Islet of Langerhans (tissue), 1 donor: ENCODE measurements at regions not wholly inside any gene's neighbourhood (a gene's known extent, or its start where the extent isn't known, plus 50 kb on each side); places are given as distances from the start of the nearest gene placed in this dataset.

Experiments
- FAIRE-seq: peaks from one replicate; lab custom pipeline; 2011; peaks lifted over from hg19 to GRCh38; lab: Jason Lieb, UNC

DNA sequence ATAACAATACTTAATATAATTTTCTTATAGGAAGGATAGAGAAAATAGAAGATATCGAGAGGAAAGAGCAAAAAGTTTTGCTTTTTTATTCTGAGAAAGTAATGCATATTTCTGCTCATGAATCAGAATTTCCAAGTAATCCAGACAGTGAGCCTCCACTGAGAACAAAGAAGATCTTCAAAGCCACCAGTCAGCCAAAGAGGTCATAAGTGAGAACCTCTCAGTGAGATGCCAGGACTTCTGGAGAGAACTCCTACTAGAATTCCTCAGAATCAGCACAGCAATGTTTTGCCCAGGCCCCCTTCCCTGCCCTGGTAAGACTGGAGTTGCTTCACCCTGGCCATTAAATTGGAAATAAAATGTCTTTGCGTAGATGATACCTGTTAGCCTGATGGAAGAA, 254.4 kb upstream of the FAT4 start:
- no peak for FAIRE-seq

DNA sequence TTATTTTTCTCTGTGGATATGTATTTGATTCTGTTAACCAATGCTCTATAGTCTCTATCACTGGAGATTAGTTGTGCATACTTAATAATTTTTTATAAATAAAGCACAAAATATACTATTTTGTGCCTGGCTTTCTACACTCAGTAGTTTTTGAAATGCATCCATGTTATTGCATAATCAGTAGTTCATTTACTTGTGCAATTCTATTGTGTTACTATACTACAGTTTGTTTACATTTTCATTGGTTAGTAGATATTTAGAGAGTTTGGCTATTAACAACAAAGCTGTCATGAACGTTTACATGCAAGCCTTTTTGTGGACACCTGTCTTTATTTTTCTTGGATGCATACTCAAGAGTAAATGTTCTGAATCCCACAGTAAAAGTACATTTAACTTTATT, 265.0 kb upstream of the FAT4 start:
- FAIRE-seq, result no peak

- FAIRE-seq, result no peak
Measured at GRCh38 chr4:125045311-125045710, 269.4 kb upstream of the FAT4 start.

- FAIRE-seq, result no peak
Measured at GRCh38 chr4:125044886-125045285, 269.9 kb upstream of the FAT4 start.

GRCh38 chr4:125043486-125043885, 271.3 kb upstream of the FAT4 start:
- no peak for FAIRE-seq

DNA sequence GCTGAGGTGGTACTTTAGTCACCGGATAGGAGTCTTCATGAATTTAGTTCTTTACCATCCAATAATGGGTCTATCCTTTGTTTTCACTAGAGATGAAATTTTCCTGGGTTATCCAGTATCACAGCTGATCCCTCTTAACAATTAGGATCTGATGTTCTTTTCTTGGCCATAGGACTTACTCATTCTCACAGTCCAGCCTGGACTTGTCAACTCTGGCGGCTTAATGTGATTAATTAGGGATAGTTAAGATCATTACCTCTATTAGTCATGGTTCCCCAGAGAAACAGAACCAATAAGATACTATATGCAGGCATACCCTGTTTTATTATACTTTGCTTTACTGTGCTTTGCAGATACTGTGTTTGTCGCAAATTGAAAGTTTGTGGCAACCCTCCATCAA, 272.7 kb upstream of the FAT4 start:
- FAIRE-seq, result no peak

DNA sequence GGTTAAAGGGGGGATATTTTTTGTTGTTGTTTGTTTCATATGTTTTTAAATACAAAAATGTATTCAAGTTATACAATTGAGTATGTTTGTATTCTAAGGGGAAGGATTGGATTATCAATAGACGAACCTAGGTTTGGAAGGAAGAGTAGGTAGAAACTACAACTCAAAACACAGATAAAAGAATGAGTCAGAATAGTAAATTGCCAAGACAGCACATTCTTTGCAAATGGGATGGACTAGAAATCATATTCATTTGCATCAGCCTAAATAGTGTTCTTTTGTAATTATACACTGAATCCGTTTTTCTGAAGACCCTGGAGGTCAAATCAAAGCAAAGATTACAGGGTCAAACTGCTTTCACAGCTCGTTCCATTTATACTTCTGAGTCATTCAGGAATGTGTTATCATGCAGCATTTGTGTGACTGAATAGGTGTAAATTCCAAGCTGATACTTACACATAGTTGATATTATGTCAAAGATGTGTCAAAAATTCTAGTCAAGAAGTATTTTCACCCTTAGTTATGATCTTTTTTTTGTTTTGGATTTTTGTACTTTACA, 273.3 kb upstream of the FAT4 start:
- FAIRE-seq, result no peak

GRCh38 chr4:125039550-125039949, 275.2 kb upstream of the FAT4 start:
- no peak for FAIRE-seq

GRCh38 chr4:125022855-125023501, 291.8 kb upstream of the FAT4 start:
- FAIRE-seq, result no peak

- FAIRE-seq, result no peak
Measured at GRCh38 chr4:125021189-125021588, 293.6 kb upstream of the FAT4 start.

- FAIRE-seq, result no peak
Measured at GRCh38 chr4:125020089-125021034, 294.4 kb upstream of the FAT4 start.

GRCh38 chr4:125016892-125017299, 297.9 kb upstream of the FAT4 start:
- FAIRE-seq, result no peak

DNA sequence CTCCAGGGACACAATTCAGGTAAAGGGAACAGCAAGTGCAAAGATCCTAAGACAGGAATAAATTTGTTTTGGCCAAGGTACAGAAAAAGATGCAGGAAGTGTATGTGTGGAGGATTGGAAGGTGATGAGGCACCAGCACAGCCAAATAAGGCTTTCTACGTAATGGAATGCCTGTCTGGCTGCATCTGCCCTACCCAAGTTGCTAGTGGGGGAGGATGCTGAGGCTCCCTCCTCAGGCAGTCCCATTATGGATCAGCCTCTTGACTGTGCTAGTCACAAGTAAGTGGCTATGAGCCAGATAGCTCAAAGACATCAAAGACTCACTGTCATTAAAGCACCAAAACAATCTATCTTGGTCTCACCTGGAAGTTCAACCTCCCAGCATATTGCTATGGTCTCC, 300.9 kb upstream of the FAT4 start:
- no peak for FAIRE-seq

GRCh38 chr4:125011646-125012045, 299.1 kb upstream of the ANKRD50 start:
- FAIRE-seq, result no peak

DNA sequence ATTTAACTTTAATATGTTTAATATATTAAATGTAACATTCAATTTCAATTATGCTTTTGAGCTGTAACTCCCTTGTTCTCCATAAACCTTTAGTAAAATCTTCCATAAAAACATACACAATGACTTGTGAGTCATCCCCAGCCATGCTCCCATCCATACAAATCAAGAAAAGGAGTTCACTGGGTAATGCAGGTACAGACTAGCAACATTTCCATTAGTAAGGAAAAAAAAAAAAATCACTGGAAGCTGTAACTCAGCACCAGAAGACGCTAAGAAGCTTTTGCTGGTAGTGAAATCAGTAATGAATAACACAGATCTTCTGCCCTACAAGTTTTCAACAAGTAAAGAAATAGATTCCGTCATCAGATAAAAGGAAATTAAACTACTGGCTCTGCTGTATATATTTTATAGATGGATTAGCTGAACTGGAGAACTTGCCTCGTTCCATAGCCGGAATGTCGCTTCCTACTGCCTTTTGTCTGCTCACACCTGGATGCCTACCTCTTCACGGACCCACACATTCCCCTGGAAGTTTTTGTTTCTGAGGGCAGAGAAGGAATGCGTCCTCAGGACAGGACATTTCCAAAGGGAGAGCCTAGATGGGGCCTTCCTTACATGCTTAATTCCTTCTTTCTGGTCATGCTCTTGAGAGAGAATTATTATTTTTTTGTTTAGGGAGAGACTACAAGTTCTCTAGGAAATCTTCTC, 298.4 kb upstream of the ANKRD50 start:
- no peak for FAIRE-seq

DNA sequence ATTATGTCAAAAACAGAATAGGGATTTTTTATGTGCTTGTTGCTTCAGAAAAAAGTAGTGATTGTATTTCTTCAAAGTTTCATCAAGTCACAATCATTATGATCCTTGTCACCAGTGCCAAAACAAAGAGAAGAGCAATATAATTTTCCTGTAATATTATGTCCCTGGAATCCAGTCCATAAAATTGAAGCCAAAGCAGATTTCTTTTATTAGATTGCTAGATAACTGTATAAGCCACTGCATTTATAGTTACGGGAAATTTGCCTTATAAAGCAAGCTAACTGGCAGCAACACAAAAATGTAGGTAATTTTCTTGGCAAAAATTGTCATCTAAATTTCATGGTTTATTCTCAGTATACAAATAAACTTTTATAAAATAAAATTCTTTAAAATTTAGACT, 296.1 kb upstream of the ANKRD50 start:
- FAIRE-seq, result no peak

GRCh38 chr4:125004676-125005075, 292.1 kb upstream of the ANKRD50 start:
- no peak for FAIRE-seq

- no peak for FAIRE-seq
Measured at GRCh38 chr4:125003840-125004239, 291.3 kb upstream of the ANKRD50 start.

- FAIRE-seq, result no peak
Measured at GRCh38 chr4:124997991-124998390, 285.5 kb upstream of the ANKRD50 start.

DNA sequence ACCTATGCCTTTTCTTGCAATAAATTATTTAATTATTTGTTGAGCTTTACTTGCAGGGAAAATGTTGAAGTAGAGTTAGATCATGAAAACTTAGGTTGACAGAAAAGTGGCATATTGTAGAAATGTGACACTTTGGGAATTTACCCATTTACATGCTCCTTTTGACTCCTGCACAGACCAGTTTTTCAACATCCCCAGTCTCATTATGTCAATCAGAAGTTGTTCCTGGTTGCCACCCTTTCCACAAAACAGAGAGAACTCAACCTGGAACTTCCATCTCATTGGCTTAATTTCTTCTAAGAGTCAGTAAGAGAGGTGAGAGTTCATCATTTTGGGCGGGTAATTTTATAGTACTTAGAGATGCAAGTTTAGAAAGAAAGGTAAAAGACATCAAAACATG, 284.6 kb upstream of the ANKRD50 start:
- no peak for FAIRE-seq

- no peak for FAIRE-seq
Measured at GRCh38 chr4:124993838-124994237, 281.3 kb upstream of the ANKRD50 start.

DNA sequence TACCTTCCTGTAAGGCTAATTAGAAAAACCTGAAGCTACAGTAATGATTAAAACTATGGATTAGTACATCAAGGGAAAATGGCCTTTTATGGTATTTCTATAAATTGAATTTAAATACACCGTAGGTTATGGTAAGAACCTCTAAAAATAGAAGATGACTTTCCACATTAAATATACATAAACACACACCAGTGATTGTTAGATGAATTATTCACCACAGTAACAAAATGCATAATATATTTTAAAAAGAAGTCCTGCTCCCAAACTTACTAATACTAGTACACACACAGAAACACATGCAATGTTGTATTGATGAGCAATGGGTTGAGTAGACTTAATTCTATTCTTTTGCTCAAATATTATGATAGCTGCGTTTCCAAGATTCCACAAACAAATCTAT, 277.9 kb upstream of the ANKRD50 start:
- FAIRE-seq, result no peak

DNA sequence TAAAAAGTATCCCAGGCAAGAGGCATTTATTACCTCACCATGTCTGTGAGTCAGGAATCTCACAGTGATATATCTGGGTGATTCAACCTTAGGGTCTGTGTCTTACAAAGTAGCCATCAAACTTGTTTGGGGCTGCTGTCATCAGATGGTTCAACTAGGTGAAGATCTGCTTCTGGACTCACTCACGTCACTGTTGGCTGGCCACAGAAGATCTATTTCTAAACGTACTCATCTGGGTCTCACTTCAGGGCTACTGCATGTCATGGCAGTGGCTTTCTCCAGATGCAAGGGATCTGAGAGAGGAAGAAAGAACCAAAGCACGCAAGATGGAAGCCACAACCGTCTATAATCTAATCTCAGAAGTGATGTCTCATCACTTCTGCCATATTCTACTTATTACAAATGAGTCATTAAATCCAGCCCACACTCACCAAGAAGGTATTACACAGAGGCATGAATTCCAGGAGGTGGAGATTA, 267.8 kb upstream of the ANKRD50 start:
- FAIRE-seq, result no peak
